Natural killer cell (primary cell): ENCODE measurements at regions not wholly inside any gene's neighbourhood (a gene's known extent, or its start where the extent isn't known, plus 50 kb on each side); places are given as distances from the start of the nearest gene placed in this dataset.

ENCODE experiments used
- ATAC-seq, 3 donors: fragments of 150-1000 bp in 2 of 3; fragments of 200-7000 bp in 1 of 3; cut with Tn5 transposase; 1 replicate in 1 of 3; 2 replicates in 2 of 3; pipeline ENCODE4 v1.10.0; 2021; ENCODE audit warnings: mild to moderate bottlenecking in 2 of 3, moderate library complexity in 2 of 3
- DNase-seq, 2 donors: peaks; one replicate each; pipeline versions ENCODE4 v3.0.0 to v3.0.0-alpha.2; 2013 to 2021; ENCODE audit warnings: mixed read lengths in 1 of 2
- H3K27ac ChIP-seq: one replicate; pipeline ENCODE4 v1.5.1; 2013; ENCODE audit warnings: mild to moderate bottlenecking, low read length
- H3K27me3 ChIP-seq: one replicate; pipeline ENCODE4 v1.6.1; 2013; ENCODE audit warnings: low read length; ENCODE audit not compliant: control insufficient read depth, insufficient read depth
- H3K36me3 ChIP-seq: one replicate; pipeline ENCODE4 v1.6.1; 2013; ENCODE audit warnings: low read length; ENCODE audit not compliant: control insufficient read depth, insufficient read depth
- H3K4me1 ChIP-seq: one replicate; pipeline ENCODE4 v1.6.1; 2013; ENCODE audit warnings: low read length; ENCODE audit not compliant: control insufficient read depth, insufficient read depth
- H3K4me3 ChIP-seq: one replicate; pipeline ENCODE4 v1.5.1; 2013; ENCODE audit warnings: low read length
- H3K9me3 ChIP-seq: one replicate; pipeline ENCODE4 v1.6.1; 2013; ENCODE audit warnings: low read length; ENCODE audit not compliant: control insufficient read depth, insufficient read depth
- H3K27ac Mint-ChIP-seq, 2 donors: one replicate each; pipeline ENCODE4 v1.8.0; 2022; ENCODE audit warnings: mild to moderate bottlenecking in 2 of 2, mixed read lengths in 2 of 2, moderate library complexity in 1 of 2
- H3K27me3 Mint-ChIP-seq, 2 donors: one replicate each; pipeline ENCODE4 v1.8.0; 2022; ENCODE audit warnings: low read depth in 2 of 2, mixed read lengths in 2 of 2
- H3K36me3 Mint-ChIP-seq: one replicate; pipeline ENCODE4 v1.8.0; 2022; ENCODE audit warnings: mixed read lengths
- H3K4me1 Mint-ChIP-seq, 2 donors: one replicate each; pipeline ENCODE4 v1.8.0; 2022; ENCODE audit warnings: mixed read lengths in 2 of 2
- H3K4me3 Mint-ChIP-seq: one replicate; pipeline ENCODE4 v1.8.0; 2022; ENCODE audit warnings: mild to moderate bottlenecking, moderate library complexity, mixed read lengths
- H3K9me3 Mint-ChIP-seq, 2 donors: one replicate each; pipeline ENCODE4 v1.8.0; 2022; ENCODE audit warnings: mixed read lengths in 2 of 2
- WGBS: methylation state at CpG from one replicate; pipeline ENCODE4 v1.1.7; 2013; ENCODE audit warnings: missing lambda C conversion rate; ENCODE audit not compliant: insufficient coverage; 5-methylcytosine and 5-hydroxymethylcytosine counted together
- intact Hi-C: fragments of 100-400 bp; cut with micrococcal nuclease; formaldehyde crosslinking; loops from one replicate; pipeline ENCODE4 v1.14.2; 2022
- TF ChIP-seq, protein P1 (sequence below): fragments of 200-600 bp; IDR thresholded peaks from one replicate; pipeline ENCODE4 v1.8.0; 2022; ENCODE audit warnings: antibody characterized with exemption

DNA sequence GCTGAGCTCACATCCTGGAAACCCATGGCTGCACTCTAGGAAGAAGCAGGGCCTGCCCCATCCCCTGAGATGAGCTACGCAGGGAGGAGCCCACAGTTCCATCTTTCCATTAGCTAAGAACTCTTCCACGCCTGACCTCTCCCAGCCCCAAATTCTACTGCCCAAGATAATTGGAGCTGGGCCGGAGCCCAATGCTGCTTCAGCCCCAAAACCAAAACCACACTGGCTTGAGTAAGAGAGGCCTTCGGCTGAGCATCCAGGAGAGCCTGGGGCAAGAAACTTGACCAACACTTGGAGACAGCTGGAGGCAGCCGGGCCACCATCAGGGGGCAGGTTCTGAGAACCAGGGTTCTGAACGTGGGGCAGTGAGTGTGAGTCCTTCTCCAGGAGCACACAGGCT lies 116.1 kb upstream of the ZMIZ1 start:
- H3K27ac Mint-ChIP-seq = peak overlapping the region in 1 of 2 donors; percentile 31

DNA sequence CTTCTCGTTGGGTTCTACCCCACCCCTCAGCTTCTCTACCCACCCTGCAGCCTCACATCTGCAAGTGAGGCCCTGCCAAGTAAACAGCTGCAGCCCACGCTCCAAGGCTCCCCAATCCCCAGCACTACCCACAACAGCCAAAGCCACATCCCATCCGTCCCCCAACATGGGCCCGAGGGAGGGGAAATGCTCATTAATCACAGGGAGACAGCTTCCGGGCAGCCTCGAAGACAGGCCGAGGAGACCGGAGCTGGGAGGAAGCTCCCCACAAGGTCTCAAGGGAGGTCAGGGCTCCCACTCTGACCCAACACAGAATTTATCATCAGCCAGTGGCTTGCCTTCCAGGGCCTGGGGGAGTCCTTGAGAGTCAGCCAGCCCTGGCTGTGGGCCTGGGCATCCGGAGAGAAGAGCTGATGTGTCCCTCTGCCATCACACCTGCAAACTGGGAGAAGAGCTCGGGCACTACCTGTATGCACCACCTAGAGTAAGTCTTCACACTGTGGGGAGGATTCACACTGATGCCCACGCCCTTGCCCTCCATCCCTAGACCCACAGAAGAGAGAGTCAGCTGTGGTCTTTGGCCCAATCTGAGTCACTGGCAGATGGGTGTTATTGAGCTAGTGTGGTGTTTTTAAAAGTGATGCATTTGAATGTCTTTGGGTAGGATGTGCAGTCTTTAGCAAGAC lies 115.5 kb upstream of the ZMIZ1 start:
- Mint-ChIP-seq H3K36me3 (no peaks in the 10 kb centered on the region), H3K4me3 (no peak overlapping the region), H3K27ac (peak overlapping the region in 1 of 2 donors; percentile 31), H3K4me1 (peaks cover 10 to 19% of the 10 kb centered on the region in 2 donors), H3K9me3 (no peaks in the 10 kb centered on the region), H3K27me3 (peaks cover 0 to 4% of the 10 kb centered on the region in 2 donors)
- Histone ChIP-seq H3K4me3 (no peak overlapping the region), H3K27me3 (no peaks in the 10 kb centered on the region), H3K27ac (no peak overlapping the region), H3K4me1 (peaks cover 6% of the 10 kb centered on the region), H3K9me3 (no peaks in the 10 kb centered on the region), H3K36me3 (no peaks in the 10 kb centered on the region)
- ATAC-seq (peak in 2 of 3 donors; percentile 40 to 41), DNase-seq (no peak)
- WGBS = 22% methylated on average over 10 of the region's 11 CpGs
- TF ChIP-seq, protein P1, sequence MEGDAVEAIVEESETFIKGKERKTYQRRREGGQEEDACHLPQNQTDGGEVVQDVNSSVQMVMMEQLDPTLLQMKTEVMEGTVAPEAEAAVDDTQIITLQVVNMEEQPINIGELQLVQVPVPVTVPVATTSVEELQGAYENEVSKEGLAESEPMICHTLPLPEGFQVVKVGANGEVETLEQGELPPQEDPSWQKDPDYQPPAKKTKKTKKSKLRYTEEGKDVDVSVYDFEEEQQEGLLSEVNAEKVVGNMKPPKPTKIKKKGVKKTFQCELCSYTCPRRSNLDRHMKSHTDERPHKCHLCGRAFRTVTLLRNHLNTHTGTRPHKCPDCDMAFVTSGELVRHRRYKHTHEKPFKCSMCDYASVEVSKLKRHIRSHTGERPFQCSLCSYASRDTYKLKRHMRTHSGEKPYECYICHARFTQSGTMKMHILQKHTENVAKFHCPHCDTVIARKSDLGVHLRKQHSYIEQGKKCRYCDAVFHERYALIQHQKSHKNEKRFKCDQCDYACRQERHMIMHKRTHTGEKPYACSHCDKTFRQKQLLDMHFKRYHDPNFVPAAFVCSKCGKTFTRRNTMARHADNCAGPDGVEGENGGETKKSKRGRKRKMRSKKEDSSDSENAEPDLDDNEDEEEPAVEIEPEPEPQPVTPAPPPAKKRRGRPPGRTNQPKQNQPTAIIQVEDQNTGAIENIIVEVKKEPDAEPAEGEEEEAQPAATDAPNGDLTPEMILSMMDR = no peak
- intact Hi-C loops = no loop called here

More for the DNA sequence above, 116.1 kb upstream of the ZMIZ1 start:
- Histone ChIP-seq H3K4me1 (peaks cover 6% of the 10 kb centered on the region), H3K9me3 (no peaks in the 10 kb centered on the region), H3K4me3 (no peak overlapping the region), H3K27ac (no peak overlapping the region), H3K36me3 (no peaks in the 10 kb centered on the region), H3K27me3 (no peaks in the 10 kb centered on the region)
- intact Hi-C loops = no loop called here
- DNase-seq = no peak
- Mint-ChIP-seq H3K4me3 (no peak overlapping the region), H3K4me1 (peaks cover 10 to 19% of the 10 kb centered on the region in 2 donors), H3K9me3 (no peaks in the 10 kb centered on the region), H3K27me3 (peaks cover 0 to 4% of the 10 kb centered on the region in 2 donors), H3K36me3 (no peaks in the 10 kb centered on the region)
- TF ChIP-seq, protein P1 = no peak
- 49% methylated on average over 6 of the region's 6 CpGs for WGBS
- ATAC-seq = no peak

DNA sequence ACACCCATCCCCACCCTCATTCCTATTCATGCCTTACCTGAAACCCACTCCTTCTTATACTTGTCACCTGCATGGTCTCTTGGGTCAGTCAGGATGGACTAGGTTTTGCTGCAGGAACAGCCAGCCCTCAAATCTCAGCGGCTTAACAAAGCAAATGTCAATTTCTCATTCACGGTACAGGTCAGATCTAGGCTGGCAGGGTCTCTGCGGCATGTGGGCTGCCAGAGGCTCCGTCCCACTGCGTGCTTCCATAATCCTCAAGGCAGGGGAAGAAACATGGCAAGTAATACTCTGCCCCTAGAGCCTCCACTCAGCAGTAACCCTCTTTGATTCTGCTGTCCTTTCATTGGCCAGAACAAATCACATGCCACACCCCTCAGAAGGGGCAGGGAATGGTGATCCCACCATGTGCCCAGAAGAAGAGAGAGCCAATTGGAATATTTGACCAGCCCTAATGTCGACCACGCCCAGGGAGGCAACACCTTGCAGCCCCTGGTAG lies 114.9 kb upstream of the ZMIZ1 start:
- Mint-ChIP-seq H3K9me3 (no peaks in the 10 kb centered on the region), H3K27ac (peak overlapping the region in 1 of 2 donors; percentile 31), H3K36me3 (no peaks in the 10 kb centered on the region), H3K4me1 (peaks cover 10 to 19% of the 10 kb centered on the region in 2 donors), H3K4me3 (no peak overlapping the region), H3K27me3 (peaks cover 0 to 4% of the 10 kb centered on the region in 2 donors)
- intact Hi-C loops = no loop called here
- TF ChIP-seq, protein P1 = no peak
- 92% methylated on average over 7 of the region's 7 CpGs for WGBS
- Histone ChIP-seq H3K27me3 (no peaks in the 10 kb centered on the region), H3K36me3 (no peaks in the 10 kb centered on the region), H3K4me1 (peaks cover 6% of the 10 kb centered on the region), H3K4me3 (no peak overlapping the region), H3K9me3 (no peaks in the 10 kb centered on the region), H3K27ac (no peak overlapping the region)
- no peak for DNase-seq
- no peak for ATAC-seq
